ENCODE measurements at regions not wholly inside any gene's neighbourhood (a gene's known extent, or its start where the extent isn't known, plus 50 kb on each side); places are given as distances from the start of the nearest gene placed in this dataset.
A peak's percentile ranks its signal among the peaks of the same experiment; 100 is the strongest.

- CTCF ChIA-PET, result no interaction called here
- H3K27me3 ChIP-seq (ENCODE audit: control insufficient read depth, insufficient read depth, low read length), result no peaks in the 10 kb centered on the region
- H3K9me3 ChIP-seq (ENCODE audit: control insufficient read depth, insufficient read depth, low read depth, low read length), result no peaks in the 10 kb centered on the region
- TF ChIP-seq POLR2AphosphoS5 (IDR thresholded peaks at IDR 0.05; ENCODE audit: low read depth, low read length), result no peak
- TF ChIP-seq TCF7L2 (IDR thresholded peaks at IDR 0.05; ENCODE audit: low read depth, low read length), result no peak
- TF ChIP-seq CTCF (IDR thresholded peaks at IDR 0.05), result no peak
- TF ChIP-seq REST (IDR thresholded peaks at IDR 0.05; ENCODE audit: insufficient read depth in 1 of 2, low read depth in 2 of 2, low read length in 1 of 2), result no peak
- no peak for TF ChIP-seq SIN3A (IDR thresholded peaks at IDR 0.05; ENCODE audit: borderline replicate concordance, insufficient read depth, low read depth, low read length)
- peaks cover 41% of the 10 kb centered on the region for H3K4me1 ChIP-seq (ENCODE audit: control insufficient read depth, insufficient read depth, low read length)
- ATAC-seq (no peak), DNase-seq (ENCODE audit: low read depth, low spot score) (no peak)
- in situ Hi-C loops (cut with HindIII; ENCODE audit: low pct_unique_long_range_greater_than_20kb, low sequenced_read_pairs), result no loop called here
- BruUV-seq (replicated peaks), result no TSS peak
- H3K36me3 ChIP-seq (ENCODE audit: control insufficient read depth, insufficient read depth, low read length), result no peaks in the 10 kb centered on the region
- peak overlapping the region; percentile 80 for H3K27ac ChIP-seq (ENCODE audit: low read length)
- POLR2A ChIA-PET, result interaction anchor here (0.7 kb wide), 1 partner anchor 189 kb away, joined by 5 read pairs; no protein-coding TSS in a partner anchor
- intact Hi-C loops (cut with micrococcal nuclease; ENCODE audit: unreplicated experiment), result no loop called here
- H3K4me3 ChIP-seq (ENCODE audit: low read depth in 2 of 2, low read length in 2 of 2), result no peak overlapping the region
Observed at GRCh38 chr2:47226923-47227220, 50.6 kb upstream of the CALM2 start.

GRCh38 chr2:47226132-47226922, 50.0 kb upstream of the CALM2 start:
- Histone ChIP-seq H3K4me3 (ENCODE audit: low read depth in 2 of 2, low read length in 2 of 2) (no peak overlapping the region), H3K9me3 (ENCODE audit: control insufficient read depth, insufficient read depth, low read depth, low read length) (no peaks in the 10 kb centered on the region), H3K36me3 (ENCODE audit: control insufficient read depth, insufficient read depth, low read length) (no peaks in the 10 kb centered on the region), H3K27me3 (ENCODE audit: control insufficient read depth, insufficient read depth, low read length) (no peaks in the 10 kb centered on the region), H3K4me1 (ENCODE audit: control insufficient read depth, insufficient read depth, low read length) (peaks cover 41% of the 10 kb centered on the region), H3K27ac (ENCODE audit: low read length) (peak overlapping the region; percentile 80)
- BruUV-seq (replicated peaks), result no TSS peak
- ChIA-PET POLR2A (interaction anchor here (0.7 kb wide), 1 partner anchor 189 kb away, joined by 5 read pairs; no protein-coding TSS in a partner anchor), CTCF (interaction anchor here (0.6 kb wide), 1 partner anchor 197 kb away, joined by 4 read pairs; no protein-coding TSS in a partner anchor)
- intact Hi-C loops (cut with micrococcal nuclease; ENCODE audit: unreplicated experiment), result no loop called here
- DNase-seq (ENCODE audit: low read depth, low spot score), result no peak
- TF ChIP-seq POLR2AphosphoS5 (IDR thresholded peaks at IDR 0.05; ENCODE audit: low read depth, low read length) (no peak), REST (IDR thresholded peaks at IDR 0.05; ENCODE audit: insufficient read depth in 1 of 2, low read depth in 2 of 2, low read length in 1 of 2) (no peak), SIN3A (IDR thresholded peaks at IDR 0.05; ENCODE audit: borderline replicate concordance, insufficient read depth, low read depth, low read length) (no peak), CTCF (IDR thresholded peaks at IDR 0.05) (no peak), TCF7L2 (IDR thresholded peaks at IDR 0.05; ENCODE audit: low read depth, low read length) (no peak)
- in situ Hi-C loops (cut with HindIII; ENCODE audit: low pct_unique_long_range_greater_than_20kb, low sequenced_read_pairs), result no loop called here
- no peak for ATAC-seq

Measured in Panc1 (cell line).